ENCODE measurements at regions not wholly inside any gene's neighbourhood (a gene's known extent, or its start where the extent isn't known, plus 50 kb on each side); places are given as distances from the start of the nearest gene placed in this dataset.

DNA sequence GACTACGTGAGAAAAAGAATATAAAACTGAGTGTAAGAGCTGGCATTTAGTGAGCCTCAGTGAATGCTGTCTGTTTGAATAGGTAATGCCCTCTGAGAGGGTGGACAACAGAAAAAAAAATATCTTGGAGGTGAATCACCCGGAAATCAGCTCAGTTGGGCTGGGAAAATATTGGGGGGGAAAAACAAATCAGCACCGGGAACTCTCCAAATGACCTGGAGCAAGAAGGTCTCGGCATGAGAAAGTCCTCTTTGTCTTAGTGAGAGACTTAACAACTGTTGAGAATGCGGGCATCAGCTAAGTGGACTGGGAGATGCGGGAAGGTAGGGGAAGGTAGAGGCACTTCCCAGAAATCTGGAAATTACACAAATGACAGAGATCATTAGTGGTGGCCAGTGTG, 109.4 kb upstream of the POU3F3 start:
- no peak for DNase-seq (ENCODE audit: low read depth in 4 of 4, low spot score in 3 of 4)

DNA sequence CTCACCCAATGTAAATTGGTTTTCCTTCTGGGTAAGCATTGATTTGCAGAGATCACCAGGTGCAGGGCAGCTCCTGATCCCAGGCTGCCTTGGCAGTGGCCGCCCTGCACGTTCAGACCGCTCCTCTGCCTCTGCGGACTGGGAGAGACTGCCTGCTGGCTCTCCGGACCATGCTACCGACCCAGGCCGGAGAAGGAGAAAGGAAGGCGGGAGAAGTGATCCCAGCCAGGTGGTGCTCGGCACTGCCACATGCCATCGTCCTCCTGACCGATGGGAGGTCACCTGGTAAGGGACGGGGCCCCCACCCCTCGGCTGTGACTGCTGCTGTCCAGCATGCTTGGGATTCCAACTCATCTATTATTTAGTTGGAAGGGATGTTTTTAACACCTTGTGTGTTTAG, 108.1 kb upstream of the POU3F3 start:
- no peak for DNase-seq (ENCODE audit: low read depth in 4 of 4, low spot score in 3 of 4)

DNA sequence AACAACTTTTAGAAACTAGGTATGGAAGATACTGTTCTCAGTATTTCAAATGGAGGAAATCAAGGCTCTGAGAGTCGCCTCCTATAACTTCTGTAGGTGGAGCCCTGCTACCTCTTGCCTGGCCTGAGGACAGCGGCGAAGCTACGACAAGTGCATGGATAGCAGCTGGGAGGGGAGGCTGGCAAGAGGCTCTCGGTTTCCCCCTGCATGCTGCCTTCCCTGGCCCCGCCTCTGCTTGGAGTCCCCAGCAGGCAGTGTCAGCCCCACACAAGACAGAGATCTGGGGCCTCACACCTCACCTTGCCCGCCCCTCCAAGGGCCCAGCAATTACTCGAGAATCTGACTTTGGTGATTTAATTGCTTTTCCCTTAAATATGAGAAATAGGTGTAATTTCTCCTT, 107.6 kb upstream of the POU3F3 start:
- no peak for DNase-seq (ENCODE audit: low read depth in 4 of 4, low spot score in 3 of 4)

DNA sequence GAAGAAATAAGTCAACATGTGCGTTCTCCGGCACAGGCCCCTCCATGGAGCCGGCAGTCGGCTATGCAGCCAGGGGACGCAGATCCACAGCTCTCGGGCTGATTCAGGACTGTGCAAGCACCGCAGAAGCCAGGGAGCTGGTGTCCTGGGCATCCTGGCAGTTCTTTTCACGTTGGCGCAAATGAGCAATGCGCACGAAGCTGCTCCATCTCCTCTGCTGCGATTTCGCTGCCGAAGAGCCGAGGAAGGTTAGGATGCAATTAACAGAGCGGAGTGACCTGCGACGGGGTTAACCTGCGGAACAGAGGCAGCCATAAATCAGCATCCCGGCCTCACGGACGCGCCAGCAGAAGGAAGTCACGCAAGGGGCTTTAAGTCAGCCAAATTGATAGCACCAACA, 107.1 kb upstream of the POU3F3 start:
- DNase-seq (ENCODE audit: low read depth in 4 of 4, low spot score in 3 of 4): no peak

DNA sequence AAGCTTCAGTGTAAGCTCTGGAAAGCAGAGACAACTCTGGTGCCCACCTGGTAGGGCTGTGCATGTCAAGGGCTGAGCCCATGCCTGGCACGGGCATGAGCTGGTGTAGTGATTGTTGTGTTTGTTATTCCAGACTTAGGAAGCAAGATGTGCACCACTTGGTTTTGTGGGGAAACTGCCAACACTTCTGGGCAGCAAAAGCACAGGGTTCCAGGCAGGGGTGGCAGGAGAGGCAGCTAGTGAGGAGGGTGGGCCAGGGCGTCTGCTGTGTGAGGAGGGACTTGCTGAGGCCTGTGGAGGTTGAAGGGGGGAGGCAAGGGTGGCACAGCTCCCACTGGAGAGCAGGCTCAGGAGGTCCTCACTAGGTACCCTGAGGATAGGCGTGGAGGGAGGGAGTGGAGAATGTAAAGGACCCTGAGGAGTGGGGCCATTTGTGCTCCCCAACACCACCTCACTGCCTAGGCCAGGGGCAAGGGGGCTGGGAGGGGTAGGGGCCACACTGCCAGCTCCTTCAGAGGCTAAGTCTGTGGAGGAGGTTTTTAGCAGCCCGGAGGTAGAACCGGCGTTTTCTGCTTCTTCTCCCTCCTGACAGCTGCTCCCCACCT, 104.0 kb upstream of the POU3F3 start:
- no peak for DNase-seq (ENCODE audit: low read depth in 4 of 4, low spot score in 3 of 4)

DNA sequence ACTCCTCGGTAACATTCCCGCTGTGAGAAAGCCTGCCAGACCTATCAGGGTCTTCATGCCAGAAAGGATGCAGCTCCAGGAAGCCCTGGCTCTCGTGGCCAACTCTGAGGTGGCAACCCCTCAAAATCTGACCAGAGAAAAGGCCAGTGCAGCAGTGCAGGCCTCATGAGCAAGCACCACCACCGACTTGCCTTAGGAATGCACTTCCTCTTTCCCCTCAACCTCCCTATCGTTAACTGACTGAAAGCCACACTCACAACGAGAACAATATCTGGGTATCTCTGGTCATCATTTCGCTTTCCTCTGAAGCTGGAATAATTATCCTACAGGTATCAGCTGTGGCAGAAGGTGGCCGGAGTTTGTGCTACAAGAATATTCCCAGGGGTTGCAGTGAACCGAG, 101.4 kb upstream of the POU3F3 start:
- no peak for DNase-seq (ENCODE audit: low read depth in 4 of 4, low spot score in 3 of 4)

DNA sequence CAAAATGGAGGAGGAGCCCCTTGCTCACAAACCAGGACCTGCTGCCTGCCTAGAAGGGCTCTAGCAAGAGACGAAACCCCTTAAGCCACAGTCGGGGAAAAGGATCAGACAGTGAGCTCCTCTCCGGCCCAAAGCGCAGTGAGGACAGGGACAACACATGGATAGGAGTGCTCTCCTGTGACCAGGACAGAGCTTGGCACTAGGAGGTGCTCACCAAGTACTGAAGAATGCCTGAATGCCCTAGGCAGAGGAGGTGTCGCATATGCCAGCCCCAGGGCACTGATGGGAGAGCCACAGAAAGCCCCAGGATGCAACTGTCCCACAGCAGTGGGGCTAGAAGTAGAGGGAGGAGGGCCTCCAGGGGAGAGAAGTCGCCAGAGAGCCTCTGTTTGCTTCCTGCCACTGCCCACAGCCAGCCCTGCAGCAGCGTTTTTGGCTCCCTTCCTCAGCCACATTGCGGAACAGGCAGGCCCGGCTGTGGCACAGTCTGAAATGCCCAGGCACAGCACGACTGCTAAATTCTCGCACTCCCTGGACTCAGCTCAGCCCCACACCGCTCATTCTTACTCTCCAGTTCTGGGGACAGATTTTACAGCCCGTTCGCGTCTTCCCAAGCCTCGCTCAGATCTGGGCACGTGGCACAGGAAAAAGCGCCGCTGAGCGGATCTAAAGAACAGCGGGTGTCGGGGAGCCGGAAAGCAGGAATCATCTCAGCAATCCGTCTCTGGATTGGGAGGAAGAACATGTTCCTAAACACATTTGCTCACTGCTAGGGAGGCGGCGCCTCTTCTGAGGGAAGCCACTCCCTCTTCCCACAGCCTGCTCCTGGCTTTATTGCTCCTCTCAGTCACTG, 98.7 kb upstream of the POU3F3 start:
- no peak for DNase-seq (ENCODE audit: low read depth in 4 of 4, low spot score in 3 of 4)

DNA sequence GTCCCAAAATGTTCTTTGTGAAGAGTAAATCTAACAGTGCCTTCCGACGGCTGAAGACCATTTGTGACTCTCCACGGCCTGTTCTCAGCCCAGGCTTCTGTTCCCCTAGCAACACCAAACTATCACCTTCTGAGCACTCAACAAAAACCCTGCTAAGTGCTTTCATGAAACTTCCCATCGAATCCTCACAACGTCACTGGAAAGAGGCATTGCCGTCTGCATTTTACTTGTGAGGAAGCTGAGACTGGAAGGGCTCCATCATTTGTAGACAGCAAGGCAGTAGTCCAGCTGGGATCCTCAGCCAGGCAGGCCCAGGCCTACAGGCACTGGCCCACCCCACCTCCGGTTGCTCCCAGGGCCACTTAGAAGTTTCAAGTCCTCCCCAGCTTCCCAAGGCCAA, 97.8 kb upstream of the POU3F3 start:
- DNase-seq (ENCODE audit: low read depth in 4 of 4, low spot score in 3 of 4): no peak

DNA sequence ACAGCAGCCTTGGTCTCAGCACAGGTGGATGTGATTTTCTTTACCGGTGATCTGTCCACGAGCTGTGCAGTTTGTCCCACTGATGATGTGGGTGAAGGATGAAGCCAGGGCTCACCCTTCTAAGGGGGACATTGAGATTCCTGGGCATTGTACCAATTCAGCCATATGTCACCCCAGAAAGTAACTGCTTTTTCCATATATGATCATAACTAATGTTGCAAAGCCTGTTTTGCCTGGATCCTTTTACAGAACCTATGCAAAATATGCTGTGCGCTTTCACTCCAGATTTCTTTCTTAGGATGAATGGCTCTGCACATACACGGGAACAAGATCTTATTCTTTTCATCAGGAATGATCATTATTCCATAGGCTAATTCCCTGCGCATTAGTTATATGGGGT, 96.9 kb upstream of the POU3F3 start:
- DNase-seq (ENCODE audit: low read depth in 4 of 4, low spot score in 3 of 4): no peak

DNA sequence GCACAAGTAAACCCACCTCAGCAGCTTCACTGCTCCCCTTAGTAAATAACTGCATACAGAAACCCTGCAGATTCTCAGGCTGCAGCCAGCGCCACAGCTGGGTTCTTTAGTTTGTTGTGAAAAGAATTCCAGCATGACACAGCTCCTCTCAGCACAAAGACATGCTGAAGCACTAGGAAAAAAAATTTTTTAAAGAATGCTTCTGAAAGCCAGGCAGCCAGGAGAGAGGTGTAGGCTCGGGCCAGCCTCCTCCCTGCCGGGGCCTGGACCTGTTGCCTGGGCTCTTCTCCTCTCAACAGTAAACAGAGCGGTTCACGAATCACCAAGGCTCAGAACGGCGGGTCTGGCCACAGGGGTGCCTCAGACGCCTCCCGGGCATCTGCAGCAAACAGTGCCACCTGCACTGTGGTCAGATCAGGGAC, 95.7 kb upstream of the POU3F3 start:
- DNase-seq (ENCODE audit: low read depth in 4 of 4, low spot score in 3 of 4): no peak

DNA sequence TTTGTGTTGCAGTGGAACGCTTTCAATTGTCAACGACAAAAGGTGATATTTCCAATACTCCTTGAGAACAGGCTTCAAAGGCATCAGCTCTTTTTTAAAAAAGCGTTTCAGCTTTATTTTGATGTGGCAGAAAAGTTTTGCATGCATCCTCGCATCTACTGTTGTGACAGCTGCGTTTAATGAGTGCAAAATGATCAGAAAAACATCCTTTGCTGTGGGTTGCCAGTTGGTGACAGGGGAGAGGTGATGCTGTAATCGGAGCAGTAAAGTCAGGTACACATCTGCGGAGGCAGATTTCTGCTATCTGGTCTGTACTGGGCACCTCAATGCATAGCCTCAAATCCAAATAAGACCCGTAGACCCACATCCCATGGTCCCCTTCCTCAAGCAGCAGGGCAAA, 91.9 kb upstream of the POU3F3 start:
- no peak for DNase-seq (ENCODE audit: low read depth in 4 of 4, low spot score in 3 of 4)

DNA sequence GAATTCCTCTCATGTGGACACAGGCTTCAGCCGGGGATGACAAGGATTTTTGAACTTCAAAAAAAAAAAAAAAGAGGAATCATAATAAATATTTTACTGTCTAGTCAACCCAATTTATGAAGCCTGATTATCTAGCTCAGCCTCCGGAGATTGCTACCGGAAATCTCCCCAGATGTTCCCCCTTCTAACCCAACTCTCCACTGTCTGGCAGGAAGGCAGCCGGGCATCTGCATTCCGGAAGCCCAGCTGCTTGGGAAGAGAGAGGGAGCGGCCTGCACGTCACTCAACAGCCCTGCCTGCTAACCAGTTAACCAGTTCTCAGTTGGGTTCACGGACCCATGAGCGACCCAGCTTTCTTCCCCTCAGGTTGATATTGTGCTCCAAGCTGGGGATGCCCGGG, 87.2 kb upstream of the POU3F3 start:
- DNase-seq (ENCODE audit: low read depth in 4 of 4, low spot score in 3 of 4): no peak

DNA sequence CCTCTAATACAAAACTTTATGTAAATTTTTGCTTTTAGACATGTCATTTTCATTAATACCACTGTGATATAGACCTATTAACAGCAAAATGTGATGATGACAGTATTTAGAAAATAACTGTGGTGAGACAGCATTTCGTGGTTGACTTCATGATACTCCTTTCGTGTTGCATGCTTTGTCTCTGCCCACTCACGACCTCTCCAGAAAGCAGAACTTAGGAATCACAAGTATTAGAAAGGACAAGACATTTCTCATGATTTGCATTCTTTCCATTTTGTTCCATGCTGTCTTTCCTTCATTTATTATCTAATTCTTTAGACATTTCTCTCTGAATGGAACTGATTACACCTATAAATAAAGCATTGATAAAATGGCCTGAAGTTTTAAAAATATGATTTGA, 85.2 kb upstream of the POU3F3 start:
- DNase-seq (ENCODE audit: low read depth in 4 of 4, low spot score in 3 of 4): no peak

DNA sequence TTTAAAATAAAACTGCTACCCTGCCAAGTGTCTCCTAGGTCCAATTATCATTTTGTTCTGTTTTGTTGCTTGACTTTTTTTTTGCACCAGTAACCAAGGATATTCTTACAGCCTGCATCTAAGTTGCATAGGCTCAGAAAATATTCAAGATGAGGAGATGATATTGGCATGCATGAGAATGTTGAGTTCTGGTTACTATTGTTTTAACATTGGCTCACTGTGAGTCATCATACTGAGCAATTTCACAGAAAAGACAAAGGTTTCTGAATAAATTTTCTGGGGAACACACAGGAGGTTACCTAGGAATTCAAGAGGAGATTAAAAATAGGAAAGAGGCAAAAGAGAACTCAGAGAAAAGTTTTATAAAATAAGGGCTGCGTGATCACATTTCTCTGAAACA, 84.8 kb upstream of the POU3F3 start:
- DNase-seq (ENCODE audit: low read depth in 4 of 4, low spot score in 3 of 4): no peak

DNA sequence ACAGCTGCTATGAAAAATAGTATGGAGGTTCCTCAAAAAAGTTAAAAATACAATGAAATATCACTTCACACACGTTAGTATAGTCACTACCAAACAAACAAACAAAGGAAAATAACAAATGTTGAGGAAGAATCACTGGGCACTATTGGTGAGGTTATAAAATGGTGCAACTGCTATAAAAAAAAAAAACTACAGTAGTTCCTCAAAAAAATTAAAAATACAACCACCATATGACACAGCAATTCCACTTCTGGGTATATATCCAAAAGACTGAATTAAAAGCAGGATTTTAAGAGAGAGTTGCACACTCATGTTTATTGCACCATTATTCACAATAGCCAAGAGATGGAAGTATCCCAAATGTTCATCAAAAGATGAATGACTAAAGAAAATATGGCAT, 80.9 kb upstream of the POU3F3 start:
- no peak for DNase-seq (ENCODE audit: low read depth in 4 of 4, low spot score in 3 of 4)

DNA sequence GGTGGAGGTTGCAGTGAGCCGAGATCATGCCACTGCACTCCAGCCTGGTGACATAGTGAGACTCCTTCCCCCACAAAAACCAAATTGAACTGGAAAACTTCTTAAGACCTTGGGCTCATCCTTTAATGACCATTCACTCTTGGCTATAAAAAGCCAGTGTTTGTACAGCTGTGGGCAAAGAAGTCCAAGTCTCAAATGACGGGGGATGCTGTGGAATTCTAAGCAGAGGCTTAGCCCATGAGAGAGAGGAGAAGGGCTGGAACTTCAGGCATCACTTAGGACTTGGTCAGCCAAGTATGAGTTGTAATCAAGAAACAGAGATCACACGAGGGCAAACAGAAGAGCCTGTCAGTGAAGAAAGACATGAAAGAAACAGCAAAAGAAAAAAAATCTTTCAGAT, 79.3 kb upstream of the POU3F3 start:
- DNase-seq (ENCODE audit: low read depth in 4 of 4, low spot score in 3 of 4): no peak

DNA sequence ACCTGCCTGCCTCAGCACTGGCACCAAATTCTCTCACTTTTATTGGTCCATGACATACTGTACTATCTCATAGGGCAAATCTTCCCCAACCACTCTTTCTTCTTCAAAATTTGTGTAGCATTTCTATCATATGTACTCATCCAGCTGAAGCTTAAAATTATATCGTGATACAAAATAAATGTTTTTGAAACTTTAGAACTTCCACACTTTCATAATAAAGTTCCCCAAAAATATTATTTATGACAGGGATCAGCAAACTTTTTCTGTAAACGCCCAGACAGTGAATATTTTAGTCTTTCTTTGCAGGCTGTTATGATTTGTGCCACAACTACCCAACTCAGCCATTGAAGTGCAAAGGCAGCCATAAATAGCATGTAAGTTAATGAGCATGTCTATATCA, 76.2 kb upstream of the POU3F3 start:
- no peak for DNase-seq (ENCODE audit: low read depth in 4 of 4, low spot score in 3 of 4)

DNA sequence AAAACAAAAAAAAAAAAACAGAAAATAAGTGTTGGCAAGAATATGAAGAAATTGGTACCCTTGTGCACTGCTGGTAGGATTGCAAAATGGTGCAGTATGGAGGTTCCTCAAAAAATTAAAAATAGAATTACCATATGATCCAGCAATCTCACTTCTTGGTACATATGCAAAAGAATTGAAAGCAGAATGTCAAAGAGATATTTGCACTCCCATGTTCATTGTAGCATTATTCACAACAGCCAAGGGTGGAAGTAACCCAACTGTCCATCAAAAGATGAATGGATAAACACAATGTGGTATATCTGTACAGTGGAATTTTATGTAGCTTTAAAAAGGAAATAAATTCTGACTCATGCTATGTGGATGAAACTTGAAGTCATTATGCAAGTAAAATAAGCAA, 72.8 kb upstream of the POU3F3 start:
- DNase-seq (ENCODE audit: low read depth in 4 of 4, low spot score in 3 of 4): no peak

DNA sequence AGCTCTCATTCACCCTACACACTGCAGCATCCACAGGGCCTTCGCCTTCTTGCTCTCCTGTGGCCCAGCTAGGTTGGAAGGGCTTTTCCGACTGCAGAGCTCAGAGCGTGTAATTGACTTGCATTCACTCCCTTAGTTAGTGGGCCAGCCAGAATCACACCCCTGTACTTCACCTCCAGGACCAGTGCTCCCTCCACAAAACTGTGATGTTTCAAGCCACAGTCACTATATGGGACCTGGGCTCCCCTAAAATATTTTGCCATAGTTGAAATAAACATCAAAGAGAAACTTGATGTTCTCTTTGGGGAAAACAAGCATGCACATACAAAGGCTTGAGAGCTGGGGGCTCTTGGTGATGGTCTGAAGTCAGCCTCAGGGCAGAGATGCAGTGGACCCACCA, 69.7 kb upstream of the POU3F3 start:
- DNase-seq (ENCODE audit: low read depth in 4 of 4, low spot score in 3 of 4): no peak

DNA sequence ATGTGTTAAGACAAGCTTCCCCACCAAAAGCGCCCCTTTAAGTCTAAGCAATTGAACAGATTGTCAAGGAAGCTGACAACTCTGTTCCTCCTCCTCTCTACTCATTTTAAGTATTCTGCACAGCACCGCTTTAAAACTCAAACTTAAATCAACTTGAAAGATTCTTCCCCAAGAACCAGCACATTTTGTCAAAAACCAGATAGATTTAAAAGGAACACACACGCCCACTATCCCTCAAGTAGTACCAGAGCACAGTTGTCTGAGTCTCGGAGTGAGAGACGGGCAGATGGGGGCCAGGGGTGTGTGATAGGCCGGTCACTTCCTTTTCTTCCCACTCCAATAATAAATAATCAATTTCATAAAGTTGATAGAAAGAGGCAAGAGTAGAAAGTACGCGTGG, 67.7 kb upstream of the POU3F3 start:
- DNase-seq (ENCODE audit: low read depth in 4 of 4, low spot score in 3 of 4): no peak

DNA sequence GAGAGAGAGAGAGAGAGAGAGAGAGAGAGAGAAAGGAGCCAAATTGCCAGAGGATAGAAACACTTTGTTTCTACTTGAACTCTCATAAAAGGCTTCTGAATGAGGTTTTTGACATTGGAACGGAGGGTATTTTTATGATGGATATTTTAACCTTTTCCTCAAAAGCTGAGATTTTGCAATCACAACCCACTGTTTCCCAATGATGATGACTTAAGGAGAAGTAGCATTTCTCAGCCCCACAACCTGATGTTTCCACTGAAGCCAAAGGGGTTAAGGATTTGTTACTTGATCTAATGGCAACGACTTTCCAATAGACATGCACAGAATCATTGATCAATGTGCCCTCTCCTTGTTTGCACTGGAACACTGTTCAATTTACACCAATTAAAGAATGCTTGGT, 67.1 kb upstream of the POU3F3 start:
- DNase-seq (ENCODE audit: low read depth in 4 of 4, low spot score in 3 of 4): no peak

DNA sequence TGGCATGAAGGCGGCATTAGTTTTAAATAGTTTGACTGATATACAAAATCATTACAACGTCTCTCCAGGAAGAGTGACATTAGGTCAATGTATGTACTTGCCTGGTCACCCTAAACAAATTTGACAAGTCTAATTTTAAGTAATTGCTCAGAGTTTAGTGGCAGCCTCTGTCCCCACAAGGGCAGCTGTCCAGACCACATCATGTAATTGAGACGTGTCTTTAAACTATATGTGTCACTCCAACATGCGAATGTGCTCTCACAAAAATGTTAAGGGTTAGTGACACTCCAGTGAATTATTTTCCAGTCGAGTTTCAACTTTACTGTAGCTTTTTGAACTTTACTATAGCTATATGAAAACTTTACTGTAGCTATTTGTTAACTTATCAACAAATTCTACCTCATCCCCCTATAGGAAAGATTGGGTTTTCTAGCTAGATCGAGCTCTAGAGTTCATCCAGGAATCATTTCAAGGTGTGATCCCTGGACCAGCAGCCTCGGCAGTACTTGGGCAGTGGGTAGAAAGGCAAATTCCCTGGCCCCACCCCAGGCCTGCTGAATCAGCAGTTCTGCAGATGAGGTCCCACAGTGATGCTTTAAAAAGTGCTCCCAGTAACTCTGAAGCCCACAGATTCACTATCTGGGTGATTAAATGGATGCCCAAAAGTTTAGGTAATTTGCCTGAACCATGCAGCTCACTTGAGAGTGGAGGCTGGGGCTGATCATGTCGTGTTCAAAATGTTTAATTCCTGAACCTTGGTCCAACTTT, 66.4 kb upstream of the POU3F3 start:
- DNase-seq (ENCODE audit: low read depth in 4 of 4, low spot score in 3 of 4): no peak
